Fibroblast of lung (primary cell): ENCODE measurements at regions not wholly inside any gene's neighbourhood (a gene's known extent, or its start where the extent isn't known, plus 50 kb on each side); places are given as distances from the start of the nearest gene placed in this dataset.

Source experiments
- CTCF ChIP-seq, 2 donors: IDR thresholded peaks in 1 of 2; conservative IDR thresholded peaks in 1 of 2; 1 replicate in 1 of 2; 2 replicates in 1 of 2; pipeline ENCODE4 v1.5.1; 2011 to 2012; ENCODE audit warnings: low read length in 2 of 2, control low read depth in 1 of 2, inconsistent platforms in 1 of 2, low read depth in 1 of 2, mild to moderate bottlenecking in 1 of 2
- EZH2 ChIP-seq: IDR thresholded peaks from 2 replicates; pipeline ENCODE4 v1.5.1; 2012; ENCODE audit warnings: low read length, control low read depth, mild to moderate bottlenecking; ENCODE audit errors: missing control alignments

GRCh38 chr20:58098571-58098970 lies 129.9 kb downstream of the ANKRD60 start:
- no peak for TF ChIP-seq CTCF (conservative IDR thresholded peaks at IDR 0.05 in 1 of 2, IDR thresholded peaks at IDR 0.05 in 1 of 2; ENCODE audit: low read depth in 1 of 2, low read length in 2 of 2)
- no peak for TF ChIP-seq EZH2
